ENCODE measurements at regions not wholly inside any gene's neighbourhood (a gene's known extent, or its start where the extent isn't known, plus 50 kb on each side); places are given as distances from the start of the nearest gene placed in this dataset.
"Not testable (repeated sequence)": the region's sequence is repeated elsewhere in the genome, so short reads cannot be mapped to it uniquely, and the experiment has no call there.

DNA sequence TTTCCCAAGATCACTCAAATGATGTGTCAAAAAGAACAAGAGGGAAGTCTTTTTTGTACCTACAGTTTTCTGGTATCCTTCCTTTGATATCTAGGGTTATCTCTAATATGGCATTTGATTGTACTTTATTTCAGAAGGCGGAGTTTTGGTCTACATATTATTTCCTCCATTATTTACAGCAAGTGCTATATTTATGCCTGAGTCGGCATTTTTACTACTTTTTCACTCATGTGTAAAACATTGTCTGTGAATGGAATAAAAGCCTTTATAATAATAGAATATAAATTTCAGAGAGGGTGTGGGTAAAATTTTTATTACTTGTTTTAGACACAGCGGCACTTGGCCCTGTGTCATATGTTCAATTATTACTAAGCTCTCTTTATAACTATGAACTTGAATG is 398.4 kb downstream of the BCKDHB start:
- TF ChIP-seq ZFX (IDR thresholded peaks at IDR 0.05) = no peak
- no peak for TF ChIP-seq CTCF (conservative IDR thresholded peaks at IDR 0.05)
- no peak overlapping the region for H3K27ac ChIP-seq

DNA sequence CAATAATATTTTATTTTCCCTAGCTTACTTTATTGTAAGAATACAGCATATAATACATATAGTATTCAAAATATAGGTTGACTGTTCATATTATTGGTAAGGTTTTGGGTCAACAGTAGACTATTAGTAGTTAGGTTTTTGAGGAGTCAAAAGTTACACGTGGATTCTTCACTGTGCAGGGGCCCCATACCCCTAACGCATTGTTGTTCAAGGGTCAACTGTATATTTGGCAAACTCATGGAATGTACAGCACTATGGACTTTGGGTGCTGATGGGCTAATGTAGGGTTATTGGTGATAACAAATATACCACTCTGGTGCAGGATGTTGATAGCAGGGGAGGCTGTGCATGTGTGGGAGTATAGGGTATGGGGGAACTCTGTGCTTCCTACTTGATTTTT is 397.2 kb downstream of the BCKDHB start:
- TF ChIP-seq CTCF (conservative IDR thresholded peaks at IDR 0.05) = no peak
- TF ChIP-seq ZFX (IDR thresholded peaks at IDR 0.05) = no peak
- no peak overlapping the region for H3K27ac ChIP-seq

- TF ChIP-seq ZFX (IDR thresholded peaks at IDR 0.05) = no peak
- no peak for TF ChIP-seq CTCF (conservative IDR thresholded peaks at IDR 0.05)
- no peak overlapping the region for H3K27ac ChIP-seq
These were observed 396.4 kb downstream of the BCKDHB start for GRCh38 chr6:80502871-80503270.

DNA sequence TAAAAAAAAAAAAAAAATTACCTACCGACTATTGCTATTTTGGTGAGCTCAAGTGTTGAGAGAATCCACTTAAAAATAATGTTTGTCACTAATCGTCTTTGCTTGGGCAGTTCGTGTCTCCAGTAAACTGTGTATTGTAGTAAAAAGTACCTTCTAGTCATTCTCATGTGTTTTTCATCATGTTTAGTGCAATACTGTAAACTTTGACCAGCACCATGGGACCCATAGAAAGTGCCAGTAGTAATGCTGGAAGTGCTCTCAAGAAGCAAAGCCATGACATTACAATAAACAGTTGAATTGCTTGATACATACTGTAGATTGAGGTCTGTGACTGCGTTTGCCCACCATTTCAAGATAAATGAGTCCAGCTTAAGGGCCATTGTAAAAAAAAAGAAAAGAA is 395.2 kb downstream of the BCKDHB start:
- TF ChIP-seq ZFX (IDR thresholded peaks at IDR 0.05) = no peak
- TF ChIP-seq CTCF (conservative IDR thresholded peaks at IDR 0.05) = no peak
- H3K27ac ChIP-seq = no peak overlapping the region

DNA sequence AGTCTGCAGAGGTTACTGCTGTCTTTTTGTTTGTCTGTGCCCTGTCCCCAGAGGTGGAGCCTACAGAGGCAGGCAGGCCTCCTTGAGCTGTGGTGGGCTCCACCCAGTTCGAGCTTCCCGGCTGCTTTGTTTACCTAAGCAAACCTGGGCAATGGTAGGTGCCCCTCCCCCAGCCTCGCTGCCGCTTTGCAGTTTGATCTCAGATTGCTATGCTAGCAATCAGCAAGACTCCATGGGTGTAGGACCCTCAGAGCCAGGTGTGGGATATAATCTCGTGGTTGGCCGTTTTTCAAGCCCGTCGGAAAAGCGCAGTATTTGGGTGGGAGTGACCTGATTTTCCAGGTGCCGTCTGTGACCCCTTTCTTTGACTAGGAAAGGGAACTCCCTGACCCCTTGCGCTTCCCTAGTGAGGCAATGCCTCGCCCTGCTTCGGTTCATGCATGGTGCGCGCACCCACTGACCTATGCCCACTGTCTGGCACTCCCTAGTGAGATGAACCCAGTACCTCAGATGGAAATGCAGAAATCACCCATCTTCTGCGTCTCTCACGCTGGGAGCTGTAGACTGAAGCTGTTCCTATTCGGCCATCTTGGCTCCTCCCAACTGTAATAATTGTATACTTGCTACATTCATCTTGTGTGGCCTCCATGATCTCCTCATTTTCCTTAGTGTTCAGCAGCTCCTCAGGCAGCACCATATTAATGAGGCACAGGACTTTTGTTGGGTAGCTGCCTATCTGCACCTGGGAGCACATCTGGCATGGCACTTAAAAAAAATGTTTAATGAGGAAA is 391.4 kb downstream of the BCKDHB start:
- not testable (repeated sequence) for H3K27ac ChIP-seq

GRCh38 chr6:80489911-80490635 is 383.6 kb downstream of the BCKDHB start:
- TF ChIP-seq ZFX (IDR thresholded peaks at IDR 0.05) (no peak), CTCF (conservative IDR thresholded peaks at IDR 0.05) (no peak)
- no peak overlapping the region for H3K27ac ChIP-seq

GRCh38 chr6:80488190-80488589 is 381.7 kb downstream of the BCKDHB start:
- no peak for TF ChIP-seq CTCF (conservative IDR thresholded peaks at IDR 0.05)
- no peak for TF ChIP-seq ZFX (IDR thresholded peaks at IDR 0.05)

DNA sequence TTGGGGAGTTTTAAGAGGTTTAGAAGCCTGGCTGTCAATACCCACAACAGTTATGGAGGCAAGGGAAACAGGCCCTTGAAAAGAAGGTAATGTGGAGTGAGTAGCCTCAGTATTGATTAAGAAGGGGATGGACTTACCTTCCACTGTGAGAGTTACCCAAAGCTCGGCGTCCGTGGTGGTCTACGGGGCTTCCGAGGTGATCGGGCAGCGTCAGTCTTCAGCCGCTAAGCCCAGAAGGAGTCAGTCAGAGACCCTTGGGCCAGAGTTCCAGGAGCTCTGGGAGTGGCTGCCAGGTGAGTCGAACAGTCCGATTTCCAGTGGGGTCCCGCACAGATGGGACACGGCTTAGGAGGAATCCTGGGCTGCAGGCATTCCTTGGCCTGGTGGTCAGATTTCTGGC is 379.0 kb downstream of the BCKDHB start:
- not testable (repeated sequence) for H3K27ac ChIP-seq

More at GRCh38 chr6:80488190-80488589, 381.7 kb downstream of the BCKDHB start:
- H3K27ac ChIP-seq = no peak overlapping the region
